Left lung (tissue), 4 donors: ENCODE measurements at regions not wholly inside any gene's neighbourhood (a gene's known extent, or its start where the extent isn't known, plus 50 kb on each side); places are given as distances from the start of the nearest gene placed in this dataset.

ENCODE experiments used
- ATAC-seq: fragments of 200-7000 bp; cut with Tn5 transposase; one replicate; pipeline ENCODE4 v1.9.1; 2020; ENCODE audit warnings: moderate library complexity
- DNase-seq, 4 donors: peaks; one replicate each; pipeline ENCODE4 v3.0.0-alpha.2; 2013 to 2020
- H3K27ac ChIP-seq, 2 donors: fragments of 200-600 bp; sonication (generic) in 1 of 2; one replicate each; pipeline versions ENCODE4 v1.5.0 to v1.8.0; 2020 to 2021
- H3K27me3 ChIP-seq, 2 donors: fragments of 200-600 bp; sonication (generic) in 1 of 2; one replicate each; pipeline versions ENCODE4 v1.5.0 to v1.8.0; 2020 to 2021
- H3K36me3 ChIP-seq, 2 donors: fragments of 200-600 bp; sonication (generic) in 1 of 2; one replicate each; pipeline versions ENCODE4 v1.5.0 to v1.8.0; 2020 to 2021
- H3K4me1 ChIP-seq, 2 donors: fragments of 200-600 bp; one replicate each; pipeline ENCODE4 v1.8.0; 2021
- H3K4me3 ChIP-seq, 2 donors: fragments of 200-600 bp; sonication (generic) in 1 of 2; one replicate each; pipeline versions ENCODE4 v1.5.0 to v1.8.0; 2020 to 2021; ENCODE audit warnings: mild to moderate bottlenecking in 1 of 2
- H3K9me3 ChIP-seq, 2 donors: fragments of 200-600 bp; sonication (generic) in 1 of 2; one replicate each; pipeline versions ENCODE4 v1.5.0 to v1.8.0; 2020 to 2021
- intact Hi-C, 2 donors: fragments of 100-400 bp; cut with DNase I; formaldehyde crosslinking; loops; one replicate each; pipeline versions ENCODE4 v1.11.2 to v1.14.2; 2022
- TF ChIP-seq, protein P1 (sequence below), 2 donors: fragments of 200-600 bp; sonication (generic) in 1 of 2; IDR thresholded peaks; one replicate each; pipeline versions ENCODE4 v1.5.0 to v1.8.0; 2021; ENCODE audit warnings: antibody characterized with exemption in 2 of 2
- donor health status: DM: no; HTN: yes; CAD: no.
- donor health status: DM: no; HTN: no; CAD: no.

DNA sequence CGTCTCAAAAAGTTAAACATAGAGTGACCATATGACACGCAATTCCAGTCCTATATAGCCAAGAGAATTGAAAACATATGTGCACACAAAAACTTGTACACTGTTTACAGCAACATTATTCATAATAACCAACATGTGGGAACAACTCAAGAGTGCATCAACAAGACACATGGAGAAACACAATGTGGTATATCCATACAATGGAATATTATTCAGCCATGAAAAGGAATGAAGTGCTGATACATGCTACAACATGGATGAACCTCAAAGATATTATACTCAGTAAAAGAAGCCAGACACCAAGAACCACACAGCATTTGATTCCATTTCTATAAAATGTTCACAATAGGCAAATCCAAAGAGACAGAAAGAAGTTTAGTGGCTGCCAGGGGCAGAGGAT, 317.0 kb downstream of the NSG2 start:
- Histone ChIP-seq H3K4me3 (no peak overlapping the region), H3K36me3 (no peaks in the 10 kb centered on the region), H3K4me1 (no peaks in the 10 kb centered on the region), H3K27ac (no peak overlapping the region), H3K9me3 (peaks cover 0 to 17% of the 10 kb centered on the region in 2 donors), H3K27me3 (no peaks in the 10 kb centered on the region)
- no peak for DNase-seq
- ATAC-seq, result no peak
- intact Hi-C loops, result no loop called here
- TF ChIP-seq, protein P1, sequence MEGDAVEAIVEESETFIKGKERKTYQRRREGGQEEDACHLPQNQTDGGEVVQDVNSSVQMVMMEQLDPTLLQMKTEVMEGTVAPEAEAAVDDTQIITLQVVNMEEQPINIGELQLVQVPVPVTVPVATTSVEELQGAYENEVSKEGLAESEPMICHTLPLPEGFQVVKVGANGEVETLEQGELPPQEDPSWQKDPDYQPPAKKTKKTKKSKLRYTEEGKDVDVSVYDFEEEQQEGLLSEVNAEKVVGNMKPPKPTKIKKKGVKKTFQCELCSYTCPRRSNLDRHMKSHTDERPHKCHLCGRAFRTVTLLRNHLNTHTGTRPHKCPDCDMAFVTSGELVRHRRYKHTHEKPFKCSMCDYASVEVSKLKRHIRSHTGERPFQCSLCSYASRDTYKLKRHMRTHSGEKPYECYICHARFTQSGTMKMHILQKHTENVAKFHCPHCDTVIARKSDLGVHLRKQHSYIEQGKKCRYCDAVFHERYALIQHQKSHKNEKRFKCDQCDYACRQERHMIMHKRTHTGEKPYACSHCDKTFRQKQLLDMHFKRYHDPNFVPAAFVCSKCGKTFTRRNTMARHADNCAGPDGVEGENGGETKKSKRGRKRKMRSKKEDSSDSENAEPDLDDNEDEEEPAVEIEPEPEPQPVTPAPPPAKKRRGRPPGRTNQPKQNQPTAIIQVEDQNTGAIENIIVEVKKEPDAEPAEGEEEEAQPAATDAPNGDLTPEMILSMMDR (IDR thresholded peaks at IDR 0.05), result no peak

GRCh38 chr5:174363934-174364333, 318.4 kb downstream of the NSG2 start:
- Histone ChIP-seq H3K27ac (no peak overlapping the region), H3K4me3 (no peak overlapping the region), H3K27me3 (no peaks in the 10 kb centered on the region), H3K4me1 (no peaks in the 10 kb centered on the region), H3K36me3 (no peaks in the 10 kb centered on the region), H3K9me3 (peaks cover 0 to 17% of the 10 kb centered on the region in 2 donors)
- ATAC-seq (no peak), DNase-seq (no peak)
- TF ChIP-seq, protein P1 (IDR thresholded peaks at IDR 0.05), result no peak
- intact Hi-C loops, result no loop called here

DNA sequence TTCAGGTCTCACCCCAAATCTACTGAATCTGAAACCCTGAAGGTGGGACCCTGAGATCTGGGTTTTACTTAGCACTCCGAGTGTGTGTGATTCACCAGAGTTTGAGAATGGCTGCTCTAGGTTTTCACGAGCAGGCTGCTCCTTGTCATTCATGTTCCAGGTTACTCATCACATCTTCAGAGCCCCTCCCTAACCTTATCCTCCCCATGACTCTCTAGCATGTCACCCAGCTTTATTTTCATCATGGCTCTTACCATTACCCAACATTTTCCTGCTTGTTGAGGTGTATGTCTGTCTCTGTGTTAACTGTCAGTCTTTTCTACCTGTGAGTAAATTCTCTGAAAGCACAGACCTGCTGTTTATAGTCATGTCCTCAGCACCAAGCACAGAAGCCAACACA, 319.2 kb downstream of the NSG2 start:
- ATAC-seq (no peak), DNase-seq (no peak)
- intact Hi-C loops, result no loop called here
- Histone ChIP-seq H3K36me3 (no peaks in the 10 kb centered on the region), H3K27ac (no peak overlapping the region), H3K4me3 (no peak overlapping the region), H3K27me3 (no peaks in the 10 kb centered on the region), H3K4me1 (no peaks in the 10 kb centered on the region), H3K9me3 (peaks cover 0 to 17% of the 10 kb centered on the region in 2 donors)
- TF ChIP-seq, protein P1 (IDR thresholded peaks at IDR 0.05), result no peak

GRCh38 chr5:174371600-174372094, 326.1 kb downstream of the NSG2 start:
- Histone ChIP-seq H3K9me3 (no peaks in the 10 kb centered on the region), H3K27ac (no peak overlapping the region), H3K36me3 (no peaks in the 10 kb centered on the region), H3K27me3 (no peaks in the 10 kb centered on the region), H3K4me3 (no peak overlapping the region), H3K4me1 (no peaks in the 10 kb centered on the region)
- intact Hi-C loops, result no loop called here
- TF ChIP-seq, protein P1 (IDR thresholded peaks at IDR 0.05), result no peak
- DNase-seq (no peak), ATAC-seq (no peak)

GRCh38 chr5:174374206-174374605, 328.7 kb downstream of the NSG2 start:
- Histone ChIP-seq H3K27me3 (no peaks in the 10 kb centered on the region), H3K4me3 (no peak overlapping the region), H3K9me3 (no peaks in the 10 kb centered on the region), H3K27ac (no peak overlapping the region), H3K4me1 (no peaks in the 10 kb centered on the region), H3K36me3 (no peaks in the 10 kb centered on the region)
- intact Hi-C loops, result no loop called here
- TF ChIP-seq, protein P1 (IDR thresholded peaks at IDR 0.05), result no peak
- DNase-seq, result no peak
- no peak for ATAC-seq
